SK-N-SH treated with all-trans-retinoic acid at 6 μM for 48 hours (cell line): ENCODE measurements at regions not wholly inside any gene's neighbourhood (a gene's known extent, or its start where the extent isn't known, plus 50 kb on each side); places are given as distances from the start of the nearest gene placed in this dataset.

Experiments used
- ESRRG ChIP-seq: fragments of 250-450 bp; sonication (Bioruptor Pico); IDR thresholded peaks from 2 replicates; pipeline ENCODE4 v1.6.1; 2021; ENCODE audit warnings: mild to moderate bottlenecking
- GLIS3 ChIP-seq: fragments of 250-450 bp; sonication (Bioruptor Pico); IDR thresholded peaks from 2 replicates; pipeline ENCODE4 v1.5.0; 2020; ENCODE audit warnings: mild to moderate bottlenecking, moderate library complexity
- ISL1 ChIP-seq: fragments of 250-450 bp; sonication (Bioruptor Pico); IDR thresholded peaks from 2 replicates; pipeline ENCODE4 v2.1.2; 2022; ENCODE audit warnings: mild to moderate bottlenecking, moderate library complexity
- PATZ1 ChIP-seq: fragments of 250-450 bp; sonication (Bioruptor Pico); IDR thresholded peaks from 2 replicates; pipeline ENCODE4 v1.8.0; 2020; ENCODE audit warnings: mild to moderate bottlenecking, moderate library complexity, borderline replicate concordance
- RARB ChIP-seq: fragments of 250-450 bp; sonication (Bioruptor Pico); IDR thresholded peaks from 2 replicates; pipeline ENCODE4 v1.8.0; 2021; ENCODE audit warnings: mild to moderate bottlenecking, moderate library complexity
- ZC3H10 ChIP-seq: fragments of 250-450 bp; sonication (Bioruptor Pico); IDR thresholded peaks from 2 replicates; pipeline ENCODE4 v1.5.1; 2021; ENCODE audit warnings: mild to moderate bottlenecking, moderate library complexity
- ZFP3 ChIP-seq: fragments of 250-450 bp; sonication (Bioruptor Pico); IDR thresholded peaks from 2 replicates; pipeline ENCODE4 v1.5.0; 2020; ENCODE audit warnings: mild to moderate bottlenecking, moderate library complexity
- ZFP30 ChIP-seq: fragments of 450-650 bp; formaldehyde crosslinking; IDR thresholded peaks from 2 replicates; pipeline ENCODE4 v1.5.0; 2022; ENCODE audit warnings: mild to moderate bottlenecking, moderate library complexity
- TF ChIP-seq, protein P1 (sequence below): fragments of 250-450 bp; sonication (Bioruptor Pico); IDR thresholded peaks from 2 replicates; pipeline ENCODE4 v1.8.0; 2021; ENCODE audit warnings: low read depth, mild to moderate bottlenecking, moderate library complexity, borderline replicate concordance
- TF ChIP-seq, protein P2 (sequence below): fragments of 250-450 bp; sonication (Bioruptor Pico); IDR thresholded peaks from 2 replicates; pipeline ENCODE4 v1.5.1; 2020; ENCODE audit warnings: low read depth, mild to moderate bottlenecking, moderate library complexity

DNA sequence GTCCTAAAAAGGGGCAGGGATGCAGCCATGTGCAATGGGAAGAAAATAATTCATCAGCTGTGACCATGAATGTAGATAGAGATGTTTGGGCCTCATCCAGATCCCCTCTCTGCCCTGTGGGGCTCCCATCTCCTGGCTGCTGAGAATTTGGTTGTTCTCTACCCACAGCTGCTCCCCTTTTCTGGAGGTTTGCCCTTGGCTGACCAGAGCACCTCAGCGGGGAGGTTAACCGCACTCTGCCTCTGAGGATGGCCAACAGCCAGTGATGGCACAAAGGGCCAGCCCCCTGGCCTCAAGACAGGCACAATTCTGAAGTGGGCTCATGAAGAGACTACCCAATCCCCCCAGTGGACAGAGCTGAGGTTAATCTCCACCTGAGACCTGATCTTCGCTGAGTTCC, 61.5 kb upstream of the SERP2 start:
- TF ChIP-seq ESRRG: no peak
- TF ChIP-seq ZC3H10 (CRISPR knock-in tag): no peak
- TF ChIP-seq ZFP3 (CRISPR knock-in tag): no peak
- no peak for TF ChIP-seq ZFP30 (CRISPR knock-in tag)
- no peak for TF ChIP-seq ISL1
- no peak for TF ChIP-seq PATZ1 (CRISPR knock-in tag)
- no peak for TF ChIP-seq GLIS3 (CRISPR knock-in tag)
- TF ChIP-seq RARB (CRISPR knock-in tag): no peak
- TF ChIP-seq, protein P1, sequence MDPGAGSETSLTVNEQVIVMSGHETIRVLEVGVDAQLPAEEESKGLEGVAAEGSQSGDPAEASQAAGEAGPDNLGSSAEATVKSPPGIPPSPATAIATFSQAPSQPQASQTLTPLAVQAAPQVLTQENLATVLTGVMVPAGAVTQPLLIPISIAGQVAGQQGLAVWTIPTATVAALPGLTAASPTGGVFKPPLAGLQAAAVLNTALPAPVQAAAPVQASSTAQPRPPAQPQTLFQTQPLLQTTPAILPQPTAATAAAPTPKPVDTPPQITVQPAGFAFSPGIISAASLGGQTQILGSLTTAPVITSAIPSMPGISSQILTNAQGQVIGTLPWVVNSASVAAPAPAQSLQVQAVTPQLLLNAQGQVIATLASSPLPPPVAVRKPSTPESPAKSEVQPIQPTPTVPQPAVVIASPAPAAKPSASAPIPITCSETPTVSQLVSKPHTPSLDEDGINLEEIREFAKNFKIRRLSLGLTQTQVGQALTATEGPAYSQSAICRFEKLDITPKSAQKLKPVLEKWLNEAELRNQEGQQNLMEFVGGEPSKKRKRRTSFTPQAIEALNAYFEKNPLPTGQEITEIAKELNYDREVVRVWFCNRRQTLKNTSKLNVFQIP (CRISPR knock-in tag): no peak
- TF ChIP-seq, protein P2, sequence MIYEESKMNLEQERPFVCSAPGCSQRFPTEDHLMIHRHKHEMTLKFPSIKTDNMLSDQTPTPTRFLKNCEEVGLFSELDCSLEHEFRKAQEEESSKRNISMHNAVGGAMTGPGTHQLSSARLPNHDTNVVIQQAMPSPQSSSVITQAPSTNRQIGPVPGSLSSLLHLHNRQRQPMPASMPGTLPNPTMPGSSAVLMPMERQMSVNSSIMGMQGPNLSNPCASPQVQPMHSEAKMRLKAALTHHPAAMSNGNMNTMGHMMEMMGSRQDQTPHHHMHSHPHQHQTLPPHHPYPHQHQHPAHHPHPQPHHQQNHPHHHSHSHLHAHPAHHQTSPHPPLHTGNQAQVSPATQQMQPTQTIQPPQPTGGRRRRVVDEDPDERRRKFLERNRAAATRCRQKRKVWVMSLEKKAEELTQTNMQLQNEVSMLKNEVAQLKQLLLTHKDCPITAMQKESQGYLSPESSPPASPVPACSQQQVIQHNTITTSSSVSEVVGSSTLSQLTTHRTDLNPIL: no peak
